ENCODE measurements at regions not wholly inside any gene's neighbourhood (a gene's known extent, or its start where the extent isn't known, plus 50 kb on each side); places are given as distances from the start of the nearest gene placed in this dataset.

DNA sequence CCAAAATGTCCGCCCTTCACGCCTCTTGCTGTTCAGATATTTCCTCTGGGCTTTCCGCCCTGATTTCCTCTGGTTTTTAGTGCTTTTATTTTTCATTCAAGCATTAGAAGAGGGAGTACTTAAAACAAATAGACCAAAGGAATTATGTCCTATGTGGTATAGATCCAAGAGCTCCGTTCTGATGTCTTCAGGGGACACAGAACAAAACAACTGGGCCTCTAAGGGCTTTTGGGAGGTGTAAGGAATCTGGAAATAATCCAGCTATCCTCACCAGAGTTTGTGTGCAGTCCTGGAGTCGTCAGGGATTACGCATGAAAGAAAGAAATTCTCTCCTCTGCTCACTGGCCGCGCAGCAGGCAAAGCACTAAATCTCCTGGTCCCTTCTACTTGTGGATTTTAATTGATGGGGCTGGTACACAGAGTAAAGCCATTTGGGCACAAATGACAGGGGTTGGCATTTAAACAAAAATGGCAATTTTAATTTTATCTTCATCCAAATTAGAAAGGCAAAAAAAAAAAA is 999.2 kb downstream of the ADGRL3 start:
- no peak for DNase-seq

DNA sequence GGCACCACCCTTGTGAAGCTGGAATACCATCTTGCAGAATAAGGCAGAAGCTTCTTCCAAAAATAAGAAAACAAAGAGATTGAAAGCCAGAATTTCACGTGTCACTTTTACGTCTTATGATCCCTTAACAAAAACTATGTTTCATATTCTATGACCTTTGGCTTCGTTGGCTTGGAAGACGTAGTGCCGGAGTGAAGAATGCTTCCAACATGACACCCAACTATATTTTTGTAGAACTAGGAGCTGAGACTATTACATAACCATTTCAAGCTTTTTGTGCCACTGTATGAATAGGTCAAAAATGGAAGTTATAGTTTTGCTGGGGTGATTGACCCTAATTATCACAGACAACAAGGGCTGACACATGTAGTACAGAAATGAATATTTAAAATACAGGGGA is 996.2 kb downstream of the ADGRL3 start:
- DNase-seq, result no peak

DNA sequence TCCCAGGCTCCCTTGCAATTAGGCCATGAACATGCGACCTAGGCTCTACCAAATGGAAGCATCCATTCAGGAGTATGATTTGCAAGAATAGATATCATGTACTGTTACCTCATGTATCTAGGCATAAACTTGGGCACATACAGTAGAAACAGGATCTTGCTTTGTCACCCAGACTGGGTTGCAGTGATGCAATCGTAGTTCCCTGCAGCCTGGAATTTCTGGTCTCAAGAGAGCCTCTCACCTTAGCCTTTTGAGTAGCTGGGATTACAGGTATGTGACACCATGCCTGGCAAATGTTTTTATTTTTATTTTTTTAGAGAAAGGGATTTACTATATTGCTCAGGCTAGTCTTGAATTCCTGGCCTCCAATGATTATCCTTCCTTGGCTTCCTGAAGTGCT is 994.2 kb downstream of the ADGRL3 start:
- DNase-seq, result no peak

GRCh38 chr4:62193761-62194160 is 993.6 kb downstream of the ADGRL3 start:
- no peak for DNase-seq

- DNase-seq, result no peak
These were observed 991.5 kb downstream of the ADGRL3 start for GRCh38 chr4:62191451-62192240.

GRCh38 chr4:62170235-62170634 is 970.1 kb downstream of the ADGRL3 start:
- no peak for DNase-seq

DNA sequence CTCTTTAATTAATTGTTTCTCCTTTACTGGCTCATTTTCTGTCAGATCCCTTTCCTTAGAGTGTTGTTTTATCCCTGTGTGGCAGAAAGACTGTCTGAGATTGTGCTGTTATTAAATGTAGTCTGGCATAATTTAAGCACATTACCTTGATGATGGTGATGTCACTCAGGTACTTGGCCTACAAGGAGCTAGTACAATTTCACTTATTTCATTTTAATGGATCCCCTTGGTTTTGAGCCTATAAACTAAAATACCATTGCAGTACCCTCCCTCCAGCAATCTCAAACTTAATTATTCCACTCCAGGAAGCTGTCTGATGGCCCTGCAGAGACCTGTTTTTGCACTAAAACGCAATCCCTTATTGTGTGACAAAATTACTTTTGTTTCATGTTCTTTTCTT is 968.6 kb downstream of the ADGRL3 start:
- no peak for DNase-seq

- no peak for DNase-seq
These were observed 962.5 kb downstream of the ADGRL3 start for GRCh38 chr4:62162606-62163005.

GRCh38 chr4:62161446-62161845 is 961.3 kb downstream of the ADGRL3 start:
- DNase-seq, result no peak

DNA sequence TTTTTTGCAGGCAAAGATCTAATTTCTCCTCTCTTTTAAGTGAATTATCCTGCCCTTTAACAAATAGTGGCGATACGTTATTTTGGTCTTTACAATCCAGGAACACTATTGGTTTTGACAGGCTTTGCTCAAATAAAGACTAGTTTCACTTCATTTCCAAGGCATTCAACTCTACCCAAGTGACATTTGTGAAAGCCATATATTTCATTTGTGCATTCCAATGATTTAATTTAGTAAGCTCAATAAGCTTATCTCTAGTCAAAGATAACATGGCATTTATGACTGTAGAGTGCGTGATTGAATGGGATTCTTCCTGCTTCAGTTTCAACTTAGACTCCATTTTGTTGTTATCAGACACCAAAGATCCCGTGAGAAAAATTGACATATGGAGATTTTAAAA is 959.8 kb downstream of the ADGRL3 start:
- no peak for DNase-seq

DNA sequence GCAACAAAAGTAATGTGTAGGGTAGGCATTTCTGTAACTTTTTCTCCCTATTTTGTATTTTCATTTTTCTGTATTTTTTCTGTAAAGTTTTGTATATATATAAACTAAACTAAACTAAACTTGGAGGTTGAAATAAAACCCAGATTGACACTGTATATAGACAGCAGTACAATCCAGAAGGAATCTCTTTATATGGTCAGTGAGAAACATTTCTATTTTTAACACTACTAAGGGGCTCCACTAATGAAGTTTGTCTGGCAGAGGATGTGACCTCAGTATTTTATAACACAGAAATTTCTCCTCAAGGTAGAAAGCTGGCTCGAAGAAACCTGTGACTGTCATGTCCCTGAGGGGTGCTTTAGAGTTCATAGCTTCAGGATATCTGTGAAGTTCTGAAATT is 959.2 kb downstream of the ADGRL3 start:
- no peak for DNase-seq

DNA sequence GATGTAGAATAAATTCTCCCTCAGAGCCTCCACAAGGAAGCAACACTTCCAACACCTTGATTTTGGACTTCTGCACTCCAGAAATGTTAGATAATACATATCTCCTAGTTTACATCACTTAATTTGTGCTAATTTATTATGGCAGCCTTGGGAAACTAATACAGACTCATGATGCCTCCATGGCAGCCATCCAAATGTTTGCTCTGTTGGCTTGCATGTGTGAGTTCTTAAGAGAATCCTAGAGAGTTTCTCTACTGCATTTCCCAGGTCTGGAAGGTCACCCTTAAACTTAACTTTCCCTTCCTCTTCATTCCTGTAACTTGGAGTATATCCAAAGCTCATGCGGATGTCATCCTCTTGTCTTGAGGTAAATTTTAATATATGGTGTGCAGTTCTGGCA is 956.1 kb downstream of the ADGRL3 start:
- no peak for DNase-seq

- no peak for DNase-seq
These were observed 945.1 kb downstream of the ADGRL3 start for GRCh38 chr4:62145276-62145675.

- DNase-seq, result no peak
These were observed 944.3 kb downstream of the ADGRL3 start for GRCh38 chr4:62144431-62144830.

DNA sequence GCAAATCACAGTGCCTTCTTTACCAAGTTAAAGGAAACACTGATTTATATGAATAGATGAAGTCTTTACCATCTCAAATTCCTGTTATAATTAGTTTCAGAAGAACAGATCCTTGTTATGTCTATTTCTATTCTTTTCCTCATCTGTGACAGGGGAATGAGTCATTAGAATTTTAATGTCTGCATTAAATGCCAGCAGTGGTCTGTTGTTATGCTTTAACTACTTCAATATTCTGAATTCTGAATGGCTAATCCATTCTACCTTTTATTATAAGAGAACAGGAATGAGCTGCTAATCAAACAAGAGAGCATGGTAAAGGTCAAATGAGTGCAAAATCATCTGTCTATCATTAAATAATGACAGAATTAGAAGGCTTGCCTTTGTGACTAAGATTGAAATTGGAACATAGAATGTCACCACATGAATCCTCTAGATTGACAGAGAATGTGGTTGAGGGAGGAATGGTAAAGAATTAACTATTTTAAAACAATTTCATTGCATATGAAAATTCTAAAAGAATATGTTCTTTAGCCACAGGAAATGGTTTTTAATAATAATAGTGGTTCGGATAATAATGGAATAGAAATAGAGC is 935.5 kb downstream of the ADGRL3 start:
- DNase-seq, result no peak

DNA sequence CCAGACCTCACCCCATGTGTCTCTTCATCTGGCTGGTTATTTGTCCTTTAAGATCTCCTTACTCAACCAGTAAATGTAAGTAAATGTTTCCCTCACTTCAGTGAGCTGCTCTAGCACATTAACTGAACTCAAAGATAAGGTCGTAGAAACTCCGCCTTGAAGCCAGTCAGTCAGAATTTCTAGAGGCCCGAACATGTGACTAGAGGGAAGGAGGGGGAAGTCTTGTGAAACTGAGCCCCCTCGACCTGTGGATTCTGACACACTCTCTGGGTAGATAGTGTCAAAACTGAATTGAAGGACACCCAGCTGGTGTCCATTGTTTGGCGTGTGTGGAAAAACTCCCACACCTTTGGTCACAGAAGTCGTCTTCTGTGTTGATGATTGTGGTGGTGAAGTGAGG is 933.9 kb downstream of the ADGRL3 start:
- DNase-seq, result no peak

GRCh38 chr4:62133101-62133897 is 933.2 kb downstream of the ADGRL3 start:
- DNase-seq, result no peak

- DNase-seq, result no peak
These were observed 930.9 kb downstream of the ADGRL3 start for GRCh38 chr4:62131049-62131448.

DNA sequence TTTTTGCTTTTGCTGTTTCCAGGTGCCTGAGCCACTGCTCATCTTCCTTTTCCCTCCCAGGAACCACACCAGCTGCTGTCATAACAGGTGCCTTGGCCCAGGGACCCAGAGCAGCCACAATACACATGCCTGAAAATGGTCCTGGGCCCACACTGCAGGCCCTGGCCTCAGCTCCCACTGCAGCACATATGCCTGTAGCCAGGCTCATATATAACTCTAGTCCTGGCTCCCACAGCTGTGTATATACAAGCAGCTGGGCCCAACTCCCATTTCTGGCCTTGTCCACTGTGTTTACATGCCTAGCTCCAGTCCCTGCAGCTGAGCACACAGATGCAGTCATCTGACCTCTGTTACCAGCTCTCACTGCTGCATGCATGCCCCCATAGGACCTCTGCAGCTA is 930.5 kb downstream of the ADGRL3 start:
- no peak for DNase-seq

DNA sequence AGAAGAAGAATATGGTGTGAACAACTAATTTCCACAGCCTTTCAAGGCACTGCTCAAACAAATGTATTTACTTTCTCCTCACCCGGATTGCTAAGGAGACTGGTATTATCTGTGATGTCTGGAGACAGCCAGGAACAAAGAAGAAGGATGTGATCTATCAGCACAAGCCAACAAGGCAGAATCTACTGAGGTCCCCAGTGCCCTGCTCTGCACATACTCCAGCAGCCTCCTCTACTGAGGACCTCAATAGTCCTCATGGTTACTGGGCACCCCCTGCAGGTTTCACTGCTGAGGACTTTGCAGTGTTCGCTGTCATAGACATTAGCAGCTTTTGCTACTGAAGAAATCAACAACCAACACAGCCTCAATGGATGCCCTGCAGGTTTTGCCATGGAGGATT is 930.1 kb downstream of the ADGRL3 start:
- DNase-seq, result no peak
